Natural killer cell (primary cell): ENCODE measurements at regions not wholly inside any gene's neighbourhood (a gene's known extent, or its start where the extent isn't known, plus 50 kb on each side); places are given as distances from the start of the nearest gene placed in this dataset.

Experiments
- ATAC-seq, 3 donors: fragments of 150-1000 bp in 2 of 3; fragments of 200-7000 bp in 1 of 3; cut with Tn5 transposase; 1 replicate in 1 of 3; 2 replicates in 2 of 3; pipeline ENCODE4 v1.10.0; 2021; ENCODE audit warnings: mild to moderate bottlenecking in 2 of 3, moderate library complexity in 2 of 3
- DNase-seq, 2 donors: peaks; one replicate each; pipeline versions ENCODE4 v3.0.0 to v3.0.0-alpha.2; 2013 to 2021; ENCODE audit warnings: mixed read lengths in 1 of 2
- H3K27ac ChIP-seq: one replicate; pipeline ENCODE4 v1.5.1; 2013; ENCODE audit warnings: mild to moderate bottlenecking, low read length
- H3K27me3 ChIP-seq: one replicate; pipeline ENCODE4 v1.6.1; 2013; ENCODE audit warnings: low read length; ENCODE audit not compliant: control insufficient read depth, insufficient read depth
- H3K36me3 ChIP-seq: one replicate; pipeline ENCODE4 v1.6.1; 2013; ENCODE audit warnings: low read length; ENCODE audit not compliant: control insufficient read depth, insufficient read depth
- H3K4me1 ChIP-seq: one replicate; pipeline ENCODE4 v1.6.1; 2013; ENCODE audit warnings: low read length; ENCODE audit not compliant: control insufficient read depth, insufficient read depth
- H3K4me3 ChIP-seq: one replicate; pipeline ENCODE4 v1.5.1; 2013; ENCODE audit warnings: low read length
- H3K9me3 ChIP-seq: one replicate; pipeline ENCODE4 v1.6.1; 2013; ENCODE audit warnings: low read length; ENCODE audit not compliant: control insufficient read depth, insufficient read depth
- H3K27ac Mint-ChIP-seq, 2 donors: one replicate each; pipeline ENCODE4 v1.8.0; 2022; ENCODE audit warnings: mild to moderate bottlenecking in 2 of 2, mixed read lengths in 2 of 2, moderate library complexity in 1 of 2
- H3K27me3 Mint-ChIP-seq, 2 donors: one replicate each; pipeline ENCODE4 v1.8.0; 2022; ENCODE audit warnings: low read depth in 2 of 2, mixed read lengths in 2 of 2
- H3K36me3 Mint-ChIP-seq: one replicate; pipeline ENCODE4 v1.8.0; 2022; ENCODE audit warnings: mixed read lengths
- H3K4me1 Mint-ChIP-seq, 2 donors: one replicate each; pipeline ENCODE4 v1.8.0; 2022; ENCODE audit warnings: mixed read lengths in 2 of 2
- H3K4me3 Mint-ChIP-seq: one replicate; pipeline ENCODE4 v1.8.0; 2022; ENCODE audit warnings: mild to moderate bottlenecking, moderate library complexity, mixed read lengths
- H3K9me3 Mint-ChIP-seq, 2 donors: one replicate each; pipeline ENCODE4 v1.8.0; 2022; ENCODE audit warnings: mixed read lengths in 2 of 2
- WGBS: methylation state at CpG from one replicate; pipeline ENCODE4 v1.1.7; 2013; ENCODE audit warnings: missing lambda C conversion rate; ENCODE audit not compliant: insufficient coverage; 5-methylcytosine and 5-hydroxymethylcytosine counted together
- intact Hi-C: fragments of 100-400 bp; cut with micrococcal nuclease; formaldehyde crosslinking; loops from one replicate; pipeline ENCODE4 v1.14.2; 2022
- TF ChIP-seq, protein P1 (sequence below): fragments of 200-600 bp; IDR thresholded peaks from one replicate; pipeline ENCODE4 v1.8.0; 2022; ENCODE audit warnings: antibody characterized with exemption

GRCh38 chr2:824524-824923 is 126.1 kb upstream of the SNTG2 start:
- Mint-ChIP-seq H3K27me3 (peaks cover 7 to 33% of the 10 kb centered on the region in 2 donors), H3K36me3 (no peaks in the 10 kb centered on the region), H3K4me3 (no peak overlapping the region), H3K27ac (no peak overlapping the region), H3K9me3 (no peaks in the 10 kb centered on the region), H3K4me1 (no peaks in the 10 kb centered on the region)
- Histone ChIP-seq H3K4me1 (no peaks in the 10 kb centered on the region), H3K4me3 (no peak overlapping the region), H3K9me3 (no peaks in the 10 kb centered on the region), H3K27ac (no peak overlapping the region), H3K36me3 (no peaks in the 10 kb centered on the region), H3K27me3 (no peaks in the 10 kb centered on the region)
- intact Hi-C loops = no loop called here
- TF ChIP-seq, protein P1, sequence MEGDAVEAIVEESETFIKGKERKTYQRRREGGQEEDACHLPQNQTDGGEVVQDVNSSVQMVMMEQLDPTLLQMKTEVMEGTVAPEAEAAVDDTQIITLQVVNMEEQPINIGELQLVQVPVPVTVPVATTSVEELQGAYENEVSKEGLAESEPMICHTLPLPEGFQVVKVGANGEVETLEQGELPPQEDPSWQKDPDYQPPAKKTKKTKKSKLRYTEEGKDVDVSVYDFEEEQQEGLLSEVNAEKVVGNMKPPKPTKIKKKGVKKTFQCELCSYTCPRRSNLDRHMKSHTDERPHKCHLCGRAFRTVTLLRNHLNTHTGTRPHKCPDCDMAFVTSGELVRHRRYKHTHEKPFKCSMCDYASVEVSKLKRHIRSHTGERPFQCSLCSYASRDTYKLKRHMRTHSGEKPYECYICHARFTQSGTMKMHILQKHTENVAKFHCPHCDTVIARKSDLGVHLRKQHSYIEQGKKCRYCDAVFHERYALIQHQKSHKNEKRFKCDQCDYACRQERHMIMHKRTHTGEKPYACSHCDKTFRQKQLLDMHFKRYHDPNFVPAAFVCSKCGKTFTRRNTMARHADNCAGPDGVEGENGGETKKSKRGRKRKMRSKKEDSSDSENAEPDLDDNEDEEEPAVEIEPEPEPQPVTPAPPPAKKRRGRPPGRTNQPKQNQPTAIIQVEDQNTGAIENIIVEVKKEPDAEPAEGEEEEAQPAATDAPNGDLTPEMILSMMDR = no peak
- no peak for DNase-seq
- ATAC-seq = no peak
- 96% methylated on average over 10 of the region's 10 CpGs for WGBS

DNA sequence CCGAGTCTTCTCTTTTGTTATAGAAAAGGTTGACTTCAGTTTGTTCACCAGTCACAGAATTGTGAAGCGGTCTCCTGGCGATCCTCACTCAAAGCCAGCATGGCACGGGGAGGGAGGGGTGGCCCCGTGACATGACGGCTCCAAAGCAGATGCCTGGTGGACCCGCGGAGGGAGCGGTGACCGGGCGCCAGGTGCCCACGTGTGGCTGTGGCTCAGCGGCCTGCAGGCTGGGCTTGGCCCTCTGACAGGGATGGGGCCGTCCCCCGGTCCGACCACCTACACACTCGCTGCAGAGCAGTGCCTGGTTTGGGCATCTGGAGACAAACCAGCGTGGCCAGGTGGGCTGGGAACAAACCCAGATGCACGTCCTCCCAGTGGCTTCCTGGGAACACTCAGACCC is 129.1 kb upstream of the SNTG2 start:
- intact Hi-C loops = no loop called here
- H3K9me3 ChIP-seq = no peaks in the 10 kb centered on the region
- TF ChIP-seq, protein P1 = no peak
- no peak overlapping the region for H3K4me3 ChIP-seq
- H3K36me3 ChIP-seq = no peaks in the 10 kb centered on the region
- no peaks in the 10 kb centered on the region for H3K27me3 ChIP-seq
- no peak overlapping the region for H3K27ac ChIP-seq
- DNase-seq (no peak), ATAC-seq (no peak)
- 91% methylated on average over 19 of the region's 19 CpGs for WGBS
- Mint-ChIP-seq H3K36me3 (no peaks in the 10 kb centered on the region), H3K9me3 (no peaks in the 10 kb centered on the region), H3K27ac (no peak overlapping the region), H3K27me3 (peaks cover 3 to 27% of the 10 kb centered on the region in 2 donors), H3K4me1 (no peaks in the 10 kb centered on the region), H3K4me3 (no peak overlapping the region)
- no peaks in the 10 kb centered on the region for H3K4me1 ChIP-seq

DNA sequence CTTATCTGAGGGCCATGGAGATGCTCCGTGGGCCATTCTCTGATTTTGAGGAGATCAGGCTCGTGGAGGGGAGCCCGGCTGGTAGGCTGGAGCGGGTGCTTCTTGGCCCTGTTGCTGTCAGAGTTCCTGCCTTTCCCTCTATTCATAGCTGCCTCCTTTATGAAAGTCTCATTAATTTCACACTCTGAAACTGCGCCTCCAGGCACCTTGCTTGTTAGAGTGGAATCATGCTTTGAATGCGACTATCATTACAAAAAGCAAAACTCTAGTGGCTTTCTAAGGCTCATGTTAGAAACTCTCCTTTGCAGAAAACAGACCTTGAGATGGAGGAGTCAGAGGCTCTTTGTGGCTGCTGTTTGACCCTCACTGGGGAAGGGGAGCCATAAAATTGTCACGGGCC is 131.0 kb upstream of the SNTG2 start:
- 93% methylated on average over 7 of the region's 7 CpGs for WGBS
- Mint-ChIP-seq H3K36me3 (no peaks in the 10 kb centered on the region), H3K9me3 (no peaks in the 10 kb centered on the region), H3K4me3 (no peak overlapping the region), H3K27ac (no peak overlapping the region), H3K4me1 (no peaks in the 10 kb centered on the region), H3K27me3 (peaks cover 0 to 8% of the 10 kb centered on the region in 2 donors)
- Histone ChIP-seq H3K4me1 (no peaks in the 10 kb centered on the region), H3K9me3 (no peaks in the 10 kb centered on the region), H3K27ac (no peak overlapping the region), H3K27me3 (no peaks in the 10 kb centered on the region), H3K36me3 (no peaks in the 10 kb centered on the region), H3K4me3 (no peak overlapping the region)
- intact Hi-C loops = no loop called here
- ATAC-seq (no peak), DNase-seq (no peak)
- TF ChIP-seq, protein P1 = no peak

DNA sequence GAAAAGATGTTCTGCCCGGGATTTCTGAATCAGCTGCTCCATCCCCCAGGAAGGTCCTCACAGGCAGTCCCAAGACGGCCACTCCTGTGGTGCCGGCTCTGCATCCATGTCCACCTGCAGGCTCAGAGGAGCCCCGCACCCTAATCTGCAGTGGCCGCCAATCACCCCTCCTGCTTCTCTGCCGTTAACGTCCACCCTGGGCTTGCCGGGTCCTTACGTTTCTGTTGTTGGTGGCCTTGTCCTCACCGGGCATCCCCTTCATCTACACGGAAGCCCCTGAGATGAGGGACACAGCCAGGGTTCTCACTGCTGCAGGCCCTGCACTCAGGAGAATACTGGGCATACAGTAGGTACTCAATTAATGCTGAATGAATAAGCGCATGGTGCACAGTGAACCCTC is 131.5 kb upstream of the SNTG2 start:
- Mint-ChIP-seq H3K36me3 (no peaks in the 10 kb centered on the region), H3K9me3 (no peaks in the 10 kb centered on the region), H3K27ac (no peak overlapping the region), H3K4me1 (no peaks in the 10 kb centered on the region), H3K4me3 (no peak overlapping the region), H3K27me3 (peaks cover 2 to 5% of the 10 kb centered on the region in 2 donors)
- no peaks in the 10 kb centered on the region for H3K4me1 ChIP-seq
- H3K36me3 ChIP-seq = no peaks in the 10 kb centered on the region
- no peaks in the 10 kb centered on the region for H3K27me3 ChIP-seq
- no peak overlapping the region for H3K4me3 ChIP-seq
- intact Hi-C loops = no loop called here
- ATAC-seq = no peak
- 94% methylated on average over 12 of the region's 12 CpGs for WGBS
- H3K9me3 ChIP-seq = no peaks in the 10 kb centered on the region
- TF ChIP-seq, protein P1 = no peak
- no peak overlapping the region for H3K27ac ChIP-seq
- DNase-seq = no peak
